Heart right ventricle (tissue), 16 donors: ENCODE measurements at regions not wholly inside any gene's neighbourhood (a gene's known extent, or its start where the extent isn't known, plus 50 kb on each side); places are given as distances from the start of the nearest gene placed in this dataset.

Experiments
- ATAC-seq, 8 donors: fragments of 200-7000 bp; cut with Tn5 transposase; one replicate each; pipeline ENCODE4 v1.9.1; 2020; ENCODE audit warnings: mild to moderate bottlenecking in 8 of 8, moderate library complexity in 8 of 8, moderate number of reproducible peaks in 1 of 8
- DNase-seq, 2 donors: peaks; one replicate each; pipeline ENCODE4 v3.0.0-alpha.2; 2020
- H3K27ac ChIP-seq, 10 donors: fragments of 200-600 bp; sonication (generic) in 2 of 10; one replicate each; pipeline versions ENCODE4 v1.5.0 to v1.8.0; 2020 to 2022; ENCODE audit warnings: mild to moderate bottlenecking in 3 of 10
- H3K27me3 ChIP-seq, 7 donors: fragments of 200-600 bp; one replicate each; pipeline ENCODE4 v1.8.0; 2021 to 2022; ENCODE audit warnings: mild to moderate bottlenecking in 2 of 7
- H3K36me3 ChIP-seq, 9 donors: fragments of 200-600 bp; sonication (generic) in 1 of 9; one replicate each; pipeline versions ENCODE4 v1.5.0 to v1.8.0; 2020 to 2022; ENCODE audit warnings: mild to moderate bottlenecking in 2 of 9
- H3K4me1 ChIP-seq, 9 donors: fragments of 200-600 bp; sonication (generic) in 1 of 9; one replicate each; pipeline versions ENCODE4 v1.5.0 to v1.8.0; 2020 to 2022; ENCODE audit warnings: mild to moderate bottlenecking in 4 of 9
- H3K4me3 ChIP-seq, 10 donors: fragments of 200-600 bp; sonication (generic) in 2 of 10; one replicate each; pipeline versions ENCODE4 v1.5.0 to v1.8.0; 2020 to 2022; ENCODE audit warnings: mild to moderate bottlenecking in 7 of 10, moderate library complexity in 2 of 10
- H3K9me3 ChIP-seq, 11 donors: fragments of 200-600 bp in 10 of 11; sonication (generic) in 2 of 11; one replicate each; pipeline versions ENCODE4 v1.5.0 to v1.8.0; 2013 to 2022; ENCODE audit warnings: mild to moderate bottlenecking in 2 of 11, control low read depth in 1 of 11, moderate library complexity in 1 of 11
- WGBS, 2 donors: extraction: QIAGEN DNeasy Blood & Tissue Kit; methylation state at CpG; one replicate each; pipeline ENCODE4 v1.1.7; 2013; ENCODE audit warnings: inconsistent platforms in 1 of 2; 5-methylcytosine and 5-hydroxymethylcytosine counted together
- intact Hi-C, 10 donors: fragments of 100-400 bp; cut with DNase I; formaldehyde crosslinking; loops; one replicate each; pipeline versions ENCODE4 v1.11.1 to v1.14.2; 2022
- TF ChIP-seq, protein P1 (sequence below), 9 donors: fragments of 200-600 bp; sonication (generic) in 2 of 9; IDR thresholded peaks; one replicate each; pipeline versions ENCODE4 v1.5.0 to v1.8.0; 2021 to 2022; ENCODE audit warnings: antibody characterized with exemption in 9 of 9, mild to moderate bottlenecking in 5 of 9, moderate library complexity in 1 of 9
- donor health status: Arrhythmogenic right ventricular cardiomyopathy.
- donor health status: ischemic (EF 13 %, LVEDD 7.1; RV severe dilation, severe dysfunction).
- donor health status: healthy with polysubstance abuse.
- donor health status: DM: no; HTN: yes; CAD: no.
- donor health status: DM: no; HTN: no; CAD: no.
- donor health status: ischemic (EF 25% LVEDD 6.9; RV normal size, moderate dysfunction).
- donor health status: ischemic (EF 25% LVEDD 5.7; RV mildly dilated, moderate dysfunction).
- donor health status: healthy.
- donor health status: DM: yes; HTN: yes; CAD: no.
- donor health status: Ischemic cardiomyopathy.
- donor health status: ischemic (EF 35%, LVEDD 5.7; RV mildly dilated, moderate dysfunction).
- donor health status: nonischemic (EF 11% LVEDD 7.7; RV severe dilation, severe dysfunction).
- donor health status: DM: yes; HTN: yes; CAD: no.
- donor health status: PGD.
- donor health status: ischemic (EF 29% LVEDD 5.4; RV normal size, mild dysfunction).
- donor health status: nonischemic (EF 23%, LVEDD 6.1; RV moderate dilation, normal function).

GRCh38 chr10:28199941-28200340, 102.9 kb downstream of the MPP7 start:
- intact Hi-C loops = no loop called here
- H3K36me3 ChIP-seq = no peaks in the 10 kb centered on the region
- H3K27me3 ChIP-seq = no peaks in the 10 kb centered on the region
- H3K27ac ChIP-seq = no peak overlapping the region
- TF ChIP-seq, protein P1, sequence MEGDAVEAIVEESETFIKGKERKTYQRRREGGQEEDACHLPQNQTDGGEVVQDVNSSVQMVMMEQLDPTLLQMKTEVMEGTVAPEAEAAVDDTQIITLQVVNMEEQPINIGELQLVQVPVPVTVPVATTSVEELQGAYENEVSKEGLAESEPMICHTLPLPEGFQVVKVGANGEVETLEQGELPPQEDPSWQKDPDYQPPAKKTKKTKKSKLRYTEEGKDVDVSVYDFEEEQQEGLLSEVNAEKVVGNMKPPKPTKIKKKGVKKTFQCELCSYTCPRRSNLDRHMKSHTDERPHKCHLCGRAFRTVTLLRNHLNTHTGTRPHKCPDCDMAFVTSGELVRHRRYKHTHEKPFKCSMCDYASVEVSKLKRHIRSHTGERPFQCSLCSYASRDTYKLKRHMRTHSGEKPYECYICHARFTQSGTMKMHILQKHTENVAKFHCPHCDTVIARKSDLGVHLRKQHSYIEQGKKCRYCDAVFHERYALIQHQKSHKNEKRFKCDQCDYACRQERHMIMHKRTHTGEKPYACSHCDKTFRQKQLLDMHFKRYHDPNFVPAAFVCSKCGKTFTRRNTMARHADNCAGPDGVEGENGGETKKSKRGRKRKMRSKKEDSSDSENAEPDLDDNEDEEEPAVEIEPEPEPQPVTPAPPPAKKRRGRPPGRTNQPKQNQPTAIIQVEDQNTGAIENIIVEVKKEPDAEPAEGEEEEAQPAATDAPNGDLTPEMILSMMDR (IDR thresholded peaks at IDR 0.05) = no peak
- no peak for DNase-seq
- H3K4me3 ChIP-seq = no peak overlapping the region
- ATAC-seq = no peak
- WGBS, 2 donors = 84 to 88% methylated on average over 7 of the region's 7 CpGs
- H3K9me3 ChIP-seq = no peaks in the 10 kb centered on the region
- H3K4me1 ChIP-seq = peaks cover 0 to 16% (median 0%) of the 10 kb centered on the region in 9 donors

GRCh38 chr10:28190196-28190595, 112.7 kb downstream of the MPP7 start:
- TF ChIP-seq, protein P1 (IDR thresholded peaks at IDR 0.05) = no peak
- no peak for DNase-seq
- WGBS, 2 donors = 78% methylated on average over 3 of the region's 3 CpGs
- no peaks in the 10 kb centered on the region for H3K36me3 ChIP-seq
- no peak overlapping the region for H3K4me3 ChIP-seq
- no peak for ATAC-seq
- H3K27me3 ChIP-seq = no peaks in the 10 kb centered on the region
- H3K4me1 ChIP-seq = no peaks in the 10 kb centered on the region
- no peak overlapping the region for H3K27ac ChIP-seq
- intact Hi-C loops = no loop called here
- no peaks in the 10 kb centered on the region for H3K9me3 ChIP-seq

DNA sequence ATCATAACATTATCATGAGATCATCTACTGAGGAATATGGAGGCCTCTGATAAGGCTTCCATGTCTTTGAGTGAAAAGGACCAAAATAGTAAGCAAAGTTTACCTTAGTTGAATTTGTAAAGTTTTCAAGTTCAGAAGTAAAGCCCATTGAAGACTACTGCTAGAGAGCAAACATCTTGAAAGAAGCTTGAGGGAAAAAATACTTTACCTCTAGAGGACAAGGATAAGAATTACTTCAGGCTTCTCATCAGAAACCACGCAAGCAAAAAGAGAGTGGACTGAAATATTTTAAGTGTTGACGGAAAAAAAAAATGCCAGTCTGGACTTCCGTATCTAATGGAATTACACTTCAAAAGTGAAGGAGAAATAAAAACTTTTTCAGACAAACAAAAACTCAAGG, 114.3 kb downstream of the MPP7 start:
- intact Hi-C loops = loop anchor here in 3 of 10 donors (5.0 to 10.0 kb wide), 2 partner anchors 446 to 624 kb away; no protein-coding TSS in a partner anchor
- Histone ChIP-seq H3K4me1 (no peaks in the 10 kb centered on the region), H3K4me3 (no peak overlapping the region), H3K27ac (no peak overlapping the region), H3K36me3 (no peaks in the 10 kb centered on the region), H3K27me3 (no peaks in the 10 kb centered on the region), H3K9me3 (no peaks in the 10 kb centered on the region)
- TF ChIP-seq, protein P1 (IDR thresholded peaks at IDR 0.05) = no peak
- ATAC-seq (no peak), DNase-seq (no peak)
- 91 to 94% methylated on average over 3 of the region's 3 CpGs for WGBS, 2 donors

DNA sequence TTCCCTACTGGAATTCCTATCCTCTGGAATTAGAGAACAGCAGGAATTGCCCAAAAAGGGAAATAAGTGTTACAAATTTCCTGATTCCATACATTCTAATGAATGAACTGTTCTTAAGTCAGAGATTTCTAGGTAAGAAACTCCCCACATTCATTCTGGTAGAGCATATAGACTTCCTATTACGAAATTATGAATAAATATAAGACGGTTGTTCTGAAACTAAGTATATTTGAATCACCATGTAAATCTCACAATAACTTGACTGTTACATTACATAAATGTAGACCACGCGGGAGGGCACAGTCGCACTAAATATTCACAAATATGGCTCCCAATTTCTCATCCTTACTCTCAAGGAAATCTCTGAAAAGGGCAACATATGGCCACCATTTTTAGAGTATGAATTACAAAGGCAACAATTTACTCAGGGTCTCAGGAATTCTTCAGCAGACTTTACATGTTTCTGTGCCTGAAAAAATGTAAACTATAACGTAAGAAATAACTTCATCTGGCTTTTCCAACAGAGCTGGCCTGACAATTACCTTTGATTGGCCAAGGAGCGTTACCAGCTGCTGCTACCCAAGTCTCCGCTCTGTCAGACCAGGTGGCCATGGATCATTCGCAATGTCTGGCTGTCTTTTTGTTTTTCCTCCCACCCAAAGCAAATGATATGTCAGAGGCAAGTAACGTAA, 115.8 kb downstream of the MPP7 start:
- no peaks in the 10 kb centered on the region for H3K36me3 ChIP-seq
- TF ChIP-seq, protein P1 (IDR thresholded peaks at IDR 0.05) = no peak
- no peaks in the 10 kb centered on the region for H3K27me3 ChIP-seq
- DNase-seq = no peak
- no peak overlapping the region for H3K4me3 ChIP-seq
- intact Hi-C loops = loop anchor here in 3 of 10 donors (5.0 to 10.0 kb wide), 2 partner anchors 445 to 622 kb away; no protein-coding TSS in a partner anchor
- peaks cover 0 to under 1% (median 0%) of the 10 kb centered on the region in 9 donors for H3K4me1 ChIP-seq
- no peak overlapping the region for H3K27ac ChIP-seq
- H3K9me3 ChIP-seq = no peaks in the 10 kb centered on the region
- no peak for ATAC-seq
- 90 to 91% methylated on average over 10 of the region's 10 CpGs for WGBS, 2 donors
